Mucosa of descending colon (tissue), 3 donors: ENCODE measurements at regions not wholly inside any gene's neighbourhood (a gene's known extent, or its start where the extent isn't known, plus 50 kb on each side); places are given as distances from the start of the nearest gene placed in this dataset.
A peak's percentile ranks its signal among the peaks of the same experiment; 100 is the strongest.

Experiments
- ATAC-seq: fragments of 200-7000 bp; cut with Tn5 transposase; one replicate; pipeline ENCODE4 v1.9.1; 2020; ENCODE audit warnings: mild to moderate bottlenecking, moderate library complexity
- DNase-seq, 3 donors: peaks; one replicate each; pipeline ENCODE4 v3.0.0-alpha.2; 2020
- H3K36me3 ChIP-seq: fragments of 200-600 bp; one replicate; pipeline ENCODE4 v1.8.0; 2021; ENCODE audit warnings: low read depth, mild to moderate bottlenecking
- H3K4me1 ChIP-seq: fragments of 200-600 bp; one replicate; pipeline ENCODE4 v1.8.0; 2021; ENCODE audit warnings: low read depth, mild to moderate bottlenecking
- H3K4me3 ChIP-seq: fragments of 200-600 bp; one replicate; pipeline ENCODE4 v1.8.0; 2021; ENCODE audit warnings: mild to moderate bottlenecking
- H3K9me3 ChIP-seq: fragments of 200-600 bp; one replicate; pipeline ENCODE4 v1.8.0; 2021; ENCODE audit warnings: mild to moderate bottlenecking
- intact Hi-C, 2 donors: fragments of 100-400 bp; cut with DNase I in 1 of 2; cut with micrococcal nuclease in 1 of 2; formaldehyde crosslinking; loops; one replicate each; pipeline versions ENCODE4 v1.11.0 to v1.11.1; 2022; cut with DNase I, micrococcal nuclease
- TF ChIP-seq, protein P1 (sequence below): fragments of 200-600 bp; IDR thresholded peaks from one replicate; pipeline ENCODE4 v1.8.0; 2022; ENCODE audit warnings: antibody characterized with exemption, mild to moderate bottlenecking
- donor health status: DM: no; HTN: no; CAD: no; lungs with moderate emphysema.
- donor health status: DM: no; HTN: no; CAD: no.
- donor health status: DM: no; HTN: yes; CAD: no.

- Histone ChIP-seq H3K9me3 (no peaks in the 10 kb centered on the region), H3K36me3 (no peaks in the 10 kb centered on the region), H3K4me1 (no peaks in the 10 kb centered on the region), H3K4me3 (no peak overlapping the region)
- intact Hi-C loops = no loop called here
- TF ChIP-seq, protein P1, sequence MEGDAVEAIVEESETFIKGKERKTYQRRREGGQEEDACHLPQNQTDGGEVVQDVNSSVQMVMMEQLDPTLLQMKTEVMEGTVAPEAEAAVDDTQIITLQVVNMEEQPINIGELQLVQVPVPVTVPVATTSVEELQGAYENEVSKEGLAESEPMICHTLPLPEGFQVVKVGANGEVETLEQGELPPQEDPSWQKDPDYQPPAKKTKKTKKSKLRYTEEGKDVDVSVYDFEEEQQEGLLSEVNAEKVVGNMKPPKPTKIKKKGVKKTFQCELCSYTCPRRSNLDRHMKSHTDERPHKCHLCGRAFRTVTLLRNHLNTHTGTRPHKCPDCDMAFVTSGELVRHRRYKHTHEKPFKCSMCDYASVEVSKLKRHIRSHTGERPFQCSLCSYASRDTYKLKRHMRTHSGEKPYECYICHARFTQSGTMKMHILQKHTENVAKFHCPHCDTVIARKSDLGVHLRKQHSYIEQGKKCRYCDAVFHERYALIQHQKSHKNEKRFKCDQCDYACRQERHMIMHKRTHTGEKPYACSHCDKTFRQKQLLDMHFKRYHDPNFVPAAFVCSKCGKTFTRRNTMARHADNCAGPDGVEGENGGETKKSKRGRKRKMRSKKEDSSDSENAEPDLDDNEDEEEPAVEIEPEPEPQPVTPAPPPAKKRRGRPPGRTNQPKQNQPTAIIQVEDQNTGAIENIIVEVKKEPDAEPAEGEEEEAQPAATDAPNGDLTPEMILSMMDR = no peak
- DNase-seq (no peak), ATAC-seq (no peak)
Observed at GRCh38 chr6:145008715-145009114, 723.6 kb downstream of the UTRN start.

- no peak for DNase-seq
Observed at GRCh38 chr6:145009711-145010110, 724.6 kb downstream of the UTRN start.

GRCh38 chr6:145012039-145012662 lies 723.2 kb downstream of the EPM2A start:
- H3K4me1 ChIP-seq = no peaks in the 10 kb centered on the region
- H3K36me3 ChIP-seq = no peaks in the 10 kb centered on the region
- no peak for DNase-seq
- no peak for ATAC-seq
- H3K9me3 ChIP-seq = no peaks in the 10 kb centered on the region
- no peak overlapping the region for H3K4me3 ChIP-seq
- intact Hi-C loops = no loop called here
- TF ChIP-seq, protein P1 = no peak

More at GRCh38 chr6:145009711-145010110, 724.6 kb downstream of the UTRN start:
- no peak for ATAC-seq
- H3K4me3 ChIP-seq = no peak overlapping the region
- no peaks in the 10 kb centered on the region for H3K4me1 ChIP-seq
- TF ChIP-seq, protein P1 = no peak
- H3K9me3 ChIP-seq = no peaks in the 10 kb centered on the region
- intact Hi-C loops = no loop called here
- no peaks in the 10 kb centered on the region for H3K36me3 ChIP-seq

- peak; percentile 57 for ATAC-seq
- Histone ChIP-seq H3K4me1 (no peaks in the 10 kb centered on the region), H3K36me3 (no peaks in the 10 kb centered on the region), H3K4me3 (no peak overlapping the region), H3K9me3 (no peaks in the 10 kb centered on the region)
- no peak for DNase-seq
- TF ChIP-seq, protein P1 = no peak
- intact Hi-C loops = no loop called here
Observed at GRCh38 chr6:145015739-145016558, 719.4 kb downstream of the EPM2A start.

GRCh38 chr6:145017051-145017450 lies 718.3 kb downstream of the EPM2A start:
- DNase-seq (no peak), ATAC-seq (no peak)
- no peaks in the 10 kb centered on the region for H3K9me3 ChIP-seq
- intact Hi-C loops = no loop called here
- no peaks in the 10 kb centered on the region for H3K36me3 ChIP-seq
- no peak overlapping the region for H3K4me3 ChIP-seq
- no peaks in the 10 kb centered on the region for H3K4me1 ChIP-seq
- TF ChIP-seq, protein P1 = no peak
